Heart left ventricle (tissue), 16 donors: ENCODE measurements at regions not wholly inside any gene's neighbourhood (a gene's known extent, or its start where the extent isn't known, plus 50 kb on each side); places are given as distances from the start of the nearest gene placed in this dataset.

ENCODE experiments used
- ATAC-seq, 4 donors: fragments of 200-7000 bp; cut with Tn5 transposase; one replicate each; pipeline ENCODE4 v1.9.1; 2020 to 2022; ENCODE audit warnings: moderate library complexity in 4 of 4, mild to moderate bottlenecking in 3 of 4, moderate number of reproducible peaks in 1 of 4
- DNase-seq, 5 donors: peaks; one replicate each; pipeline ENCODE4 v3.0.0-alpha.2; 2020
- H3K27ac ChIP-seq, 12 donors: fragments of 200-600 bp; sonication (generic) in 4 of 12; one replicate each; pipeline versions ENCODE4 v1.5.0 to v1.8.0; 2016 to 2022; ENCODE audit warnings: mild to moderate bottlenecking in 2 of 12
- H3K27me3 ChIP-seq, 9 donors: fragments of 200-600 bp; sonication (generic) in 2 of 9; one replicate each; pipeline versions ENCODE4 v1.5.1 to v1.8.0; 2016 to 2022; ENCODE audit warnings: mild to moderate bottlenecking in 3 of 9
- H3K36me3 ChIP-seq, 9 donors: fragments of 200-600 bp; sonication (generic) in 2 of 9; one replicate each; pipeline versions ENCODE4 v1.5.0 to v1.8.0; 2018 to 2022; ENCODE audit warnings: mild to moderate bottlenecking in 2 of 9
- H3K4me1 ChIP-seq, 12 donors: fragments of 200-600 bp; sonication (generic) in 4 of 12; one replicate each; pipeline versions ENCODE4 v1.5.0 to v1.8.0; 2016 to 2022; ENCODE audit warnings: mild to moderate bottlenecking in 3 of 12
- H3K4me3 ChIP-seq, 12 donors: fragments of 200-600 bp; sonication (generic) in 4 of 12; one replicate each; pipeline versions ENCODE4 v1.5.0 to v1.8.0; 2017 to 2022; ENCODE audit warnings: mild to moderate bottlenecking in 9 of 12, moderate library complexity in 4 of 12
- H3K9me3 ChIP-seq, 12 donors: fragments of 200-600 bp; sonication (generic) in 4 of 12; one replicate each; pipeline versions ENCODE4 v1.5.0 to v1.8.0; 2016 to 2022; ENCODE audit warnings: mild to moderate bottlenecking in 1 of 12
- POLR2A ChIP-seq, 2 donors: fragments of 450-650 bp; IDR thresholded peaks; one replicate each; pipeline ENCODE4 v1.6.1; 2017; ENCODE audit warnings: antibody characterized with exemption in 2 of 2, mild to moderate bottlenecking in 2 of 2, moderate library complexity in 2 of 2
- WGBS, 4 donors: extraction: QIAGEN DNeasy Blood & Tissue Kit in 2 of 4; methylation state at CpG; one replicate each; pipeline versions ENCODE4 v1.1.5 to v1.1.7; 2013 to 2018; 5-methylcytosine and 5-hydroxymethylcytosine counted together
- intact Hi-C, 10 donors: fragments of 100-400 bp; cut with DNase I; formaldehyde crosslinking; loops; one replicate each; pipeline versions ENCODE4 v1.11.1 to v1.14.2; 2022
- TF ChIP-seq, protein P1 (sequence below), 12 donors: fragments of 200-600 bp; sonication (generic) in 4 of 12; IDR thresholded peaks; one replicate each; pipeline versions ENCODE4 v1.5.0 to v1.8.0; 2018 to 2022; ENCODE audit warnings: antibody characterized with exemption in 12 of 12, mild to moderate bottlenecking in 5 of 12
- donor health status: ischemic (EF 13 %, LVEDD 7.1; RV severe dilation, severe dysfunction).
- donor health status: healthy with polysubstance abuse.
- donor health status: DM: no; HTN: yes; CAD: no.
- donor health status: DM: no; HTN: no; CAD: no.
- donor health status: ischemic (EF 25% LVEDD 6.9; RV normal size, moderate dysfunction).
- donor health status: ischemic (EF 25% LVEDD 5.7; RV mildly dilated, moderate dysfunction).
- donor health status: healthy.
- donor health status: DM: yes; HTN: yes; CAD: no.
- donor health status: ischemic (EF 35%, LVEDD 5.7; RV mildly dilated, moderate dysfunction).
- donor health status: nonischemic (EF 11% LVEDD 7.7; RV severe dilation, severe dysfunction).
- donor health status: DM: yes; HTN: yes; CAD: no.
- donor health status: PGD.
- donor health status: ischemic (EF 29% LVEDD 5.4; RV normal size, mild dysfunction).
- donor health status: nonischemic (EF 23%, LVEDD 6.1; RV moderate dilation, normal function).

DNA sequence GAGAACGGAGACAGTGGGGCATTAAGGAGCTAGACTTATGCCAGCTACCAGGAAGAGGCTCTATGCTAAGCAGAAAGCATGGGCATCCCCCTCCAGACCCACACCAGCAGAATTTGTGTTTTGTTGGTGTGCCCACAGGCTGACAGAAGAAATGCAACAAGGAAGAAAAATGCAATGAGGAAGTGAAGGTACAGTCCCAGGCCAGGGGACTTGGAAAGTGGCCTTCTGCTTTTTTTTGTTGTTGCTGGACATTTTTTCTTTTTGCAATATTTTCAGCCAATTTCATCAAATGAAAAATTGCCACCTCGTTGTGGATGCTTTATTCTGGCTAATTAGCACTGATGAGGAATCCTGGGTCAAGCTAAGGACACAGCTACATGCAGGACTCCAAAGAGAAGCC lies 167.7 kb downstream of the TSHZ3 start:
- H3K27ac ChIP-seq, result no peak overlapping the region
- intact Hi-C loops, result no loop called here
- WGBS, 4 donors, result 66 to 77% (median 73%) methylated on average over 2 of the region's 2 CpGs
- no peak for TF ChIP-seq POLR2A (IDR thresholded peaks at IDR 0.05)
- TF ChIP-seq, protein P1, sequence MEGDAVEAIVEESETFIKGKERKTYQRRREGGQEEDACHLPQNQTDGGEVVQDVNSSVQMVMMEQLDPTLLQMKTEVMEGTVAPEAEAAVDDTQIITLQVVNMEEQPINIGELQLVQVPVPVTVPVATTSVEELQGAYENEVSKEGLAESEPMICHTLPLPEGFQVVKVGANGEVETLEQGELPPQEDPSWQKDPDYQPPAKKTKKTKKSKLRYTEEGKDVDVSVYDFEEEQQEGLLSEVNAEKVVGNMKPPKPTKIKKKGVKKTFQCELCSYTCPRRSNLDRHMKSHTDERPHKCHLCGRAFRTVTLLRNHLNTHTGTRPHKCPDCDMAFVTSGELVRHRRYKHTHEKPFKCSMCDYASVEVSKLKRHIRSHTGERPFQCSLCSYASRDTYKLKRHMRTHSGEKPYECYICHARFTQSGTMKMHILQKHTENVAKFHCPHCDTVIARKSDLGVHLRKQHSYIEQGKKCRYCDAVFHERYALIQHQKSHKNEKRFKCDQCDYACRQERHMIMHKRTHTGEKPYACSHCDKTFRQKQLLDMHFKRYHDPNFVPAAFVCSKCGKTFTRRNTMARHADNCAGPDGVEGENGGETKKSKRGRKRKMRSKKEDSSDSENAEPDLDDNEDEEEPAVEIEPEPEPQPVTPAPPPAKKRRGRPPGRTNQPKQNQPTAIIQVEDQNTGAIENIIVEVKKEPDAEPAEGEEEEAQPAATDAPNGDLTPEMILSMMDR (IDR thresholded peaks at IDR 0.05), result no peak
- no peaks in the 10 kb centered on the region for H3K27me3 ChIP-seq
- no peaks in the 10 kb centered on the region for H3K9me3 ChIP-seq
- H3K4me3 ChIP-seq, result no peak overlapping the region
- no peaks in the 10 kb centered on the region for H3K36me3 ChIP-seq
- DNase-seq (no peak), ATAC-seq (no peak)
- no peaks in the 10 kb centered on the region for H3K4me1 ChIP-seq

DNA sequence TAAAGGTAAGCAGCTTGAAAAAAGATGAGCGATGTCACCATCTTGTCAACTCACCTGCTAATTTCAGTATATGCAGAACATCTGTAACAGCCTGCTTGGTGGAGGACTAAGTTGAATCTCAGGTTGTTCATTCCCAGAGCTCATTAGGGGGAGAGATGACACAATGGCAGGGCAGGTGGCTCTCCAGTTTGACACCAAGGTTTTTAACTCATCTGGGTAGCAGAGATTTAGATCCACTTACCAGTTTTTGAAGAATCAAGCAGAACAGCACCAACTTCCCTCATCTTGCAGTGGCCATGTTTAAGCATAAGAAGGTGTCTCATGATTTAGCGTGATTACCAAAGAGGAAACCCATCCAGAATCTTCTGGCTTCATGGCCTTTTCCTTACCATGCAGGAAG lies 168.3 kb downstream of the TSHZ3 start:
- H3K9me3 ChIP-seq, result no peaks in the 10 kb centered on the region
- no peak for DNase-seq

DNA sequence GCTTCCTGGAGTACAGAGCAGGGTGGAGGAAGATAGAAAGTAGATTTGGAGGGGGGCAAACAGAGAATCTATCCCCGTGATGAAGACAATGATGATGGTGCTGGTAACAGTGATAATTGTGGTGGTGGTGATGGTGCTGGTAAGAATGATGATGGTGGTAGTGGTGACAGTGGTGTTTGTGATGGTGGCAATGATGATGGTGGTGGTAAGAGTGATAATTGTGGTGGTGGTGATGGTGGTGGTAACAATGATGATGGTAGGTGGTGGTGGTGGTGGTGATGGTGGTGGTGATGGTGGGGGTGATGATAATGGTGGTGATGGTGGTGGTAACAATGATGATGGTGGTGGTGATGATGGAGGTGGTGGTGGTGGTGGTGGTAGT lies 169.8 kb downstream of the TSHZ3 start:
- no peak overlapping the region for H3K4me3 ChIP-seq
- H3K27ac ChIP-seq, result no peak overlapping the region
- H3K4me1 ChIP-seq, result peaks cover 0 to 11% (median 0%) of the 10 kb centered on the region in 12 donors
- H3K27me3 ChIP-seq, result no peaks in the 10 kb centered on the region
- ATAC-seq (no peak), DNase-seq (no peak)
- 74 to 85% (median 75%) methylated on average over 1 of the region's 1 CpG for WGBS, 4 donors
- H3K9me3 ChIP-seq, result no peaks in the 10 kb centered on the region
- no peaks in the 10 kb centered on the region for H3K36me3 ChIP-seq
- intact Hi-C loops, result no loop called here
- no peak for TF ChIP-seq POLR2A (IDR thresholded peaks at IDR 0.05)
- TF ChIP-seq, protein P1 (IDR thresholded peaks at IDR 0.05), result no peak

More for the DNA sequence above, 168.3 kb downstream of the TSHZ3 start:
- TF ChIP-seq POLR2A (IDR thresholded peaks at IDR 0.05), result no peak
- TF ChIP-seq, protein P1 (IDR thresholded peaks at IDR 0.05), result no peak
- Histone ChIP-seq H3K4me1 (no peaks in the 10 kb centered on the region), H3K36me3 (no peaks in the 10 kb centered on the region), H3K27ac (no peak overlapping the region), H3K27me3 (no peaks in the 10 kb centered on the region), H3K4me3 (no peak overlapping the region)
- 46 to 67% (median 52%) methylated on average over 2 of the region's 2 CpGs for WGBS, 4 donors
- intact Hi-C loops, result no loop called here
- ATAC-seq, result no peak

DNA sequence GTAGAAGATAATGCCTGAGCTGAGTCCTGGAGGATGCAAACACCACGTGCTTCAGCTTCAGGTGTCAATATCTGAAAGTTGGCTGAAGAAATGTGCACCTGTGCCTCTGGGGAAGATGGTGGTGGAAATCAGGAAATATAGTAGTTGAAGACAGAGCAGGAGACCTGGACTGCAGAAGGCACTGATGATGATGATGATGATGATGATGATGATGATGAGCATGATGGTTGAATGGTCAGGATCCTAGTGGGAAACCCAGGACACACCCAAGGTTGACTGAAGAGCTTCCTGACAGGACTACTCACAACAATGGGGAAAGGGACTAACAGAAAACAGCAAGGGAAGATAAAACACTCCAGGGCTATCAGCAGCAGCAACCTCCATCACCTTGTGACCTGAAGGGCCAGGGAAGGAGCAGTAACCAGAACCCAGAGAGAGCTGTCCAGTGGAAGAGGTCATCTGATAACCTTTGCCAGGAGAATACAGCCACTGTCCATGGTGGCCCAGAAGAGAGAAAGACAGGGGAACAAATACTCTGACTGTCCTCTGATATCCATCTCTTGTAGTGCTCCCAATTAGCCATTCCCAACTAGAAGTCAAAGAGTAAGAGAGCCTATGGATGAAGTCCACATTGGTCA lies 170.3 kb downstream of the TSHZ3 start:
- no peak for DNase-seq
- no peaks in the 10 kb centered on the region for H3K36me3 ChIP-seq
- intact Hi-C loops, result no loop called here
- ATAC-seq, result no peak
- no peaks in the 10 kb centered on the region for H3K27me3 ChIP-seq
- no peaks in the 10 kb centered on the region for H3K9me3 ChIP-seq
- H3K4me1 ChIP-seq, result peaks cover 0 to 12% (median 0%) of the 10 kb centered on the region in 12 donors
- 65 to 79% (median 73%) methylated on average over 1 of the region's 1 CpG for WGBS, 4 donors
- H3K27ac ChIP-seq, result no peak overlapping the region
- no peak overlapping the region for H3K4me3 ChIP-seq
- no peak for TF ChIP-seq POLR2A (IDR thresholded peaks at IDR 0.05)
- TF ChIP-seq, protein P1 (IDR thresholded peaks at IDR 0.05), result no peak
